ENCODE measurements at regions not wholly inside any gene's neighbourhood (a gene's known extent, or its start where the extent isn't known, plus 50 kb on each side); places are given as distances from the start of the nearest gene placed in this dataset.

- H3K36me3 ChIP-seq (ENCODE audit: low read depth, low read length), result no peaks in the 10 kb centered on the region
- no peaks in the 10 kb centered on the region for H3F3A ChIP-seq (ENCODE audit: low read length, unreplicated experiment)
- no peak overlapping the region for H3K9ac ChIP-seq (ENCODE audit: low read length)
- H3K79me2 ChIP-seq (ENCODE audit: low read length), result no peaks in the 10 kb centered on the region
- no peak overlapping the region for H3K27ac ChIP-seq (ENCODE audit: low read length)
- no peaks in the 10 kb centered on the region for H4K20me1 ChIP-seq (ENCODE audit: low read length)
- DNase-seq (no peak), ATAC-seq (no peak)
- H3K9me3 ChIP-seq (ENCODE audit: low read length), result no peaks in the 10 kb centered on the region
- ChIA-PET CTCF (no interaction called here), POLR2A (ENCODE audit: unreplicated experiment) (no interaction called here)
- no peaks in the 10 kb centered on the region for H3K27me3 ChIP-seq (ENCODE audit: low read length)
- no peaks in the 10 kb centered on the region for H3K4me1 ChIP-seq (ENCODE audit: insufficient read depth, low read length)
- intact Hi-C loops (cut with micrococcal nuclease), result no loop called here
- no peak overlapping the region for H2AFZ ChIP-seq (ENCODE audit: low read length)
- no peak overlapping the region for H3K4me3 ChIP-seq (ENCODE audit: low read length)
- H3K4me2 ChIP-seq (ENCODE audit: low read length), result no peak overlapping the region
- no peak for TF ChIP-seq EZH2phosphoT487 (IDR thresholded peaks at IDR 0.05; ENCODE audit: borderline replicate concordance, low read length)
- TF ChIP-seq CTCF (conservative IDR thresholded peaks at IDR 0.05; ENCODE audit: low read depth, low read length), result no peak
- no peak for TF ChIP-seq EZH2 (IDR thresholded peaks at IDR 0.05; ENCODE audit: low read length, unreplicated experiment)
- no TSS peak for BruUV-seq (replicated peaks)
- H3K9me2 ChIP-seq (replicated peaks; ENCODE audit: low read length), result no peaks in the 10 kb centered on the region
Measured at GRCh38 chr4:151833174-151833573, 72.4 kb upstream of the GATB start.

- no peaks in the 10 kb centered on the region for H3K9me3 ChIP-seq (ENCODE audit: low read length)
- no peak overlapping the region for H3K9ac ChIP-seq (ENCODE audit: low read length)
- no peaks in the 10 kb centered on the region for H3K9me2 ChIP-seq (replicated peaks; ENCODE audit: low read length)
- no peak overlapping the region for H2AFZ ChIP-seq (ENCODE audit: low read length)
- no peak overlapping the region for H3K4me3 ChIP-seq (ENCODE audit: low read length)
- no peaks in the 10 kb centered on the region for H3K4me1 ChIP-seq (ENCODE audit: insufficient read depth, low read length)
- DNase-seq (no peak), ATAC-seq (no peak)
- BruUV-seq (replicated peaks), result no TSS peak
- H3F3A ChIP-seq (ENCODE audit: low read length, unreplicated experiment), result no peaks in the 10 kb centered on the region
- H3K27ac ChIP-seq (ENCODE audit: low read length), result no peak overlapping the region
- ChIA-PET CTCF (no interaction called here), POLR2A (ENCODE audit: unreplicated experiment) (no interaction called here)
- H3K79me2 ChIP-seq (ENCODE audit: low read length), result no peaks in the 10 kb centered on the region
- no peak for TF ChIP-seq EZH2phosphoT487 (IDR thresholded peaks at IDR 0.05; ENCODE audit: borderline replicate concordance, low read length)
- no peak for TF ChIP-seq EZH2 (IDR thresholded peaks at IDR 0.05; ENCODE audit: low read length, unreplicated experiment)
- TF ChIP-seq CTCF (conservative IDR thresholded peaks at IDR 0.05; ENCODE audit: low read depth, low read length), result no peak
- no peaks in the 10 kb centered on the region for H3K36me3 ChIP-seq (ENCODE audit: low read depth, low read length)
- H3K27me3 ChIP-seq (ENCODE audit: low read length), result no peaks in the 10 kb centered on the region
- H3K4me2 ChIP-seq (ENCODE audit: low read length), result no peak overlapping the region
- intact Hi-C loops (cut with micrococcal nuclease), result no loop called here
- no peaks in the 10 kb centered on the region for H4K20me1 ChIP-seq (ENCODE audit: low read length)
Measured at GRCh38 chr4:151831526-151831925, 70.7 kb upstream of the GATB start.

- intact Hi-C loops (cut with micrococcal nuclease), result no loop called here
Measured at GRCh38 chr4:151830168-151830567, 69.4 kb upstream of the GATB start.

More at GRCh38 chr4:151830168-151830567, 69.4 kb upstream of the GATB start:
- H3F3A ChIP-seq (ENCODE audit: low read length, unreplicated experiment), result no peaks in the 10 kb centered on the region
- TF ChIP-seq EZH2 (IDR thresholded peaks at IDR 0.05; ENCODE audit: low read length, unreplicated experiment) (no peak), EZH2phosphoT487 (IDR thresholded peaks at IDR 0.05; ENCODE audit: borderline replicate concordance, low read length) (no peak)
- BruUV-seq (replicated peaks), result no TSS peak
- H2AFZ ChIP-seq (ENCODE audit: low read length), result no peak overlapping the region
- ATAC-seq (no peak), DNase-seq (no peak)
- H3K9me2 ChIP-seq (replicated peaks; ENCODE audit: low read length), result no peaks in the 10 kb centered on the region
- H3K27ac ChIP-seq (ENCODE audit: low read length), result no peak overlapping the region
- CTCF ChIA-PET, result no interaction called here
- H3K9ac ChIP-seq (ENCODE audit: low read length), result no peak overlapping the region
- no peaks in the 10 kb centered on the region for H3K36me3 ChIP-seq (ENCODE audit: low read depth, low read length)
- H3K9me3 ChIP-seq (ENCODE audit: low read length), result no peaks in the 10 kb centered on the region
- H3K4me1 ChIP-seq (ENCODE audit: insufficient read depth, low read length), result no peaks in the 10 kb centered on the region
- H3K4me3 ChIP-seq (ENCODE audit: low read length), result no peak overlapping the region
- H4K20me1 ChIP-seq (ENCODE audit: low read length), result no peaks in the 10 kb centered on the region
- no peaks in the 10 kb centered on the region for H3K79me2 ChIP-seq (ENCODE audit: low read length)
- POLR2A ChIA-PET (ENCODE audit: unreplicated experiment), result no interaction called here
- H3K27me3 ChIP-seq (ENCODE audit: low read length), result no peaks in the 10 kb centered on the region
- no peak overlapping the region for H3K4me2 ChIP-seq (ENCODE audit: low read length)

All from PC-3 (cell line).